ENCODE measurements at regions not wholly inside any gene's neighbourhood (a gene's known extent, or its start where the extent isn't known, plus 50 kb on each side); places are given as distances from the start of the nearest gene placed in this dataset.
A peak's percentile ranks its signal among the peaks of the same experiment; 100 is the strongest.

- no peak for DNase-seq
Observed at GRCh38 chr4:187135878-187136277, 412.2 kb upstream of the FAT1 start.

GRCh38 chr4:187139141-187139540 is 415.5 kb upstream of the FAT1 start:
- no peak for DNase-seq

DNA sequence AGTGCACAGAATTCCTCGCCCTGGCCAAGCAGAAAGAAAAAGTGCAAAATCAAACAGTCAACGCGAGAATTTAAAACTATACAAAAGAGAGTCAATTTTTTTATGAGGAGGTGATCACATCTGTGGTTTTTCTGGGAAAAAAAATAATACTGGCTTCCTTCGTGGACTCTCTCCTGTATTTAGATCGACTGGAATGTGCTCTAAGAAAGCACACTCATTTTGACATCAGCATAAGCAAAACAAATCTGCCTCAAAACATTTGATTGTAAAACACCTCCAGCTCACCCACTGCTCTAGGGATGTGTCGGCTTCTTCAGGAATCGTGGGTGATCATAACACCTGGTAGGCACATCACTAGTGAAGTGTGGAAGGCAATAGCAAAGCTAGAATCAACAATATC is 417.4 kb upstream of the FAT1 start:
- no peak for DNase-seq

GRCh38 chr4:187149229-187149945 is 425.7 kb upstream of the FAT1 start:
- no peak for DNase-seq

- peak; percentile 1 for DNase-seq
Observed at GRCh38 chr4:187157380-187157958, 433.8 kb upstream of the FAT1 start.

GRCh38 chr4:187158003-187158402 is 434.3 kb upstream of the FAT1 start:
- DNase-seq = no peak

DNA sequence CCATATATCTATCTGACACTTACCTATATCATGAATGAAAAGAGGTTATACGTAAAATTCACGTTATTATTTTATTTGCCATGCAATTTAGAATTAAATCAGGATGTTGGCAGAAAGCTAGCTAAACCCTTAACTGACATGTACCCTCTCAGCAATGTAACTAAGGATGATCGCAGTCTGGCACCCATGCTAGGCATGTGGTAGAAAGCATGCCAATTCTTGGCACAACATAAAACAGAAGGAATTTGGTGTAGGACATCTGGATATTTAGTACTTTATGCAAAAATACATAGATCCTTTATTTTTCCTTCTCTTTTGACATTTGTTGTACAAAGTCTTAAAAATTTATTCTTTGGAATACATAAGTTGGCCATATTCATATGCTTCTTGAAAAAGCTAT is 436.8 kb upstream of the FAT1 start:
- no peak for DNase-seq

- no peak for DNase-seq
Observed at GRCh38 chr4:187166886-187167512, 443.3 kb upstream of the FAT1 start.

DNA sequence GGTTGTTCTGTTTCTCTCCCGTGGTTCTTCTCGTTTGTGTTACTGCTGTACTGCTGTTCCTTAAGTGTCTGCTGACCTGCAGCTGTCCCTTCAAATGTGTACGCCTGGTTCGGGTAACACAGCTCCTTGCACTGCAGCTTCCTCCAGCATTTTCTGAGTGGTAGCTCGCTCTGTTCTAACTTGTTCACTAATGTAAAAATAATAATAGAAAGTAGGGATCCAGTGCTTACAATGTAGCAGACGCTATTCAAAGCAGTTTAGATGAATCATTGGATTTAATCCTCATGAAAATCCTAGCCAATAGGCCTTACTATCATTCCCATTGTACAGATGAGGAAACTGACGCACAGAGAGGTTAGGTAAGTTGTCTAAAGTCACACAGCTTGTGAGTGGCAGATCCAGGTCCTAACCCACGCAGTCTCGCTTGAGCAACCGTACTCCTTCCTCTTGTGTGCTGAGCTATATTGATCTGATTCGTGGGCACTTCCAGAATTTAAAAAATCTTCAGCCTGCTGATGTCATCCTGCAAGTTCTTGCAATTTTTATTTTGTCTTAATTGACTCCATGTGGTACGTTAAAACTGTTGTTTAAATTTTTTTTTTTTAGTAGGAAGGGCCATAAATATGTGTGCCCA is 448.2 kb upstream of the FAT1 start:
- DNase-seq = no peak

- DNase-seq = no peak
Observed at GRCh38 chr4:187172340-187172761, 448.7 kb upstream of the FAT1 start.

GRCh38 chr4:187174749-187175148 is 451.1 kb upstream of the FAT1 start:
- no peak for DNase-seq

DNA sequence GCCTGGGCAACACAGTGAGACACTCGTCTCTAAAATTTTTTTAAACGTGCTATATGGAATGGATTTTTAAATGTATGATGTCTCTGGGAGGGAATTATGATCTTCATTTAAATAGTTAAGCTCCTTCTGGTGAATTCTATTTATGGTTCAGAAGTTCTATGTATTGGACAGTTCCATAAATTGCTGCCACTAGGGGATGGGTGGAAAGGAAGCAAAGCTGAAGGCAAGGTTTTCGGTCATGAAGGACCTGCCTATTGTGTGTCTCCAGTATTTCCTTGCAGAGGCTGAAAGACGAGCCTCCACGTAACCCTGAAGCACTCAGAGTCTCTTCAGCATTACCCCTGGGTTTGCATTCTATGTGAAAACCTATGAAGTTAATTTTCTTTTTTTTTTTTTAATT is 451.5 kb upstream of the FAT1 start:
- DNase-seq = no peak

GRCh38 chr4:187176261-187176910 is 452.7 kb upstream of the FAT1 start:
- DNase-seq = no peak

DNA sequence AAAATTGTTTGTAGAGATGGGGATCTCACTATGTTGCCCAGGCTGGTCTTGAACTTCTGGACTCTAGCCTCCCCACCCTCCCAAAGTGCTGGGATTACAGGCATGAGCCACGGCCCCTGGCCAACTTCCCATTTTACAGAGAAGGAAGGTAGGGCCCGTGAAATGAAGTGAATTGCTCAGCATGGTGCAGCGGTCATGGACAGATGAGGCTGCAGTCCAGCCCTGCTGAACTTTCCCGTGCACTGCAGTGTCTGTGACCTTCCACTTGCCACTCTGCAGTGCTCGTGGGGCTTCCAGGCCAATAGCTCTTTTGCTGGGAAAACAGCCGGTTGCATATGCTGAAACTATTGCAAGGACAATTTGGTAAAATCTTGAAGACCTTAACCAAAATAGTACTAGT is 454.4 kb upstream of the FAT1 start:
- DNase-seq = no peak

GRCh38 chr4:187178587-187178986 is 454.9 kb upstream of the FAT1 start:
- DNase-seq = no peak

DNA sequence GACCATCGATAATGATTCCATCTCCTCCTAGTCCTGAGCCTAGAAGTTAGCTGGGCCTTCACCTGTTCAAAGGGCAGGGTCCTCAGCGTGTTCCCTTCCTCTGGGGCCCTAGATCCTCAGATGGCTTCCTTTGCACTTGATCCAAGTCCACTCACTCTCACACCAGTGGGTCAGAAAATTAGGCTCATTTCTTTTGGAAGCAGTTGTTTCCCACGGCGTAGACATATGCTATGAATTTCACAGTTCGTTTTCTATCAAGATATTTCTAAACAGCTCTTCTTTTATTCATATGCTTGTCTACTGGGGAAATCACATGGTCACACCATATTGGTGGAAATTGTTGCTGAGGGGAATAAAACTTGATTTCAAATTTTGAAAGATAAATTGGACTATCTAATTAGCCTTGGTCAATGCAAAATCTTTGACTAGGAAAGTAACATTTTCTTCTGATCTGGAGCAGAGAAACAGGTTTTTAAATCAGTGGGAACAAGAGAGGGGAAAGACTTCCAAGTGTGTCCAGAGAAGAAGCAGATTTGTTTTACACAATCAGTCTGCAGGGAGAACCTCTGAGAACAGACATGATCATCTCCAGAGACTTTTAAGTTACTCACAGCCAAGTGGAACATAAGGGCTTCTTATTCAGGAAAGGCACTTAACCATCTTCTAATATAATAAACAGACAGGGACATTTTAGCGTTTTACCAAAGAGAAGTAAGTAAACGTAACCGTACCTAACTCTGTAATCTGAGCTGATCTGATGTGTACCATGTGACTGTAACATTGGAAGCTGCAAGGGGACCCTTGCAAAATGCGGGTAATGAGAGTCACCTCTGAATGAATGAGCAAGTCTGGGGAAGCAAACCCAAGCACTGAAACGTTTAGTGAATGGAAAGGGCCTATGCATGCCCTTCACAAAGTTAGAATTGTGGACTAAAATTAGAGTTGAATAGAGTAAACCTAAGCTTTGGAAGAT is 455.7 kb upstream of the FAT1 start:
- DNase-seq = no peak

- DNase-seq = no peak
Observed at GRCh38 chr4:187181054-187181453, 457.4 kb upstream of the FAT1 start.

DNA sequence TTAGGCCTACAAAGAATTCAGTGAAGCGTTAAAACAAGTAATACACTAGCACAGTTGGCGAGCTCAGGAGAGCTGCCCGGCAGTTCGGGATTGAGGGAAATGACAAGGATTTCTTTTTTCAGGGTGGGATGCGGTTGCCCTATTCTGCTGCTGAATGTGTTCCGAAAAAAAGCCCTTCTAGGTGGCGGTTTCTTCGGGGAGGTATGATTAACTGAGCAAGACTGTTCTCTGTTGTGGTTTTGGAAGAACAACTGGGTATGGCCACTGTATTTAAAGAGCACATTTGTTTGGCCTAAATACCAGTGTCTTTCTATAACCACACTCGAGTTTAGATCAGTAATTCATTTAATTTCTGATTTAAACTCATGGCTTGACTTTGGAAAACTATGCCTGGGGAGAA is 459.7 kb upstream of the FAT1 start:
- no peak for DNase-seq

DNA sequence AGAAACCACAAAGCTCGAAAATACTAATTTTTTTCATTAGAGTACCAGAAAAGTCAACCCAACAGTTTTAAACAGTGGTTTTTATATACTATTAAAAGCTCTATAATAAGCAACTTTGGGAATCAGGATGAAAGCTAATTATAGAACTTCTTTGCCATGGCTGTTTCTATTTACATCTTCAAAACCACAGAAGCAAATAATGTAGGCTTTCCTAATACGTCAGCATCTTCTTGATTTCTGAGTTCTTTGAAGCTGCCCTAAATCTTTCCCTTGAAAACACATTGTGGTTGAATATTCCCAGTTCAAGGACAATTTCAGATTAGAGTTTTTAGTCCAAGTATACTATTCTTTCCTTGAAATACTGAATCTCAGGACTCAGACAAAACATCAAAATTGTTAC is 460.2 kb upstream of the FAT1 start:
- DNase-seq = no peak

DNA sequence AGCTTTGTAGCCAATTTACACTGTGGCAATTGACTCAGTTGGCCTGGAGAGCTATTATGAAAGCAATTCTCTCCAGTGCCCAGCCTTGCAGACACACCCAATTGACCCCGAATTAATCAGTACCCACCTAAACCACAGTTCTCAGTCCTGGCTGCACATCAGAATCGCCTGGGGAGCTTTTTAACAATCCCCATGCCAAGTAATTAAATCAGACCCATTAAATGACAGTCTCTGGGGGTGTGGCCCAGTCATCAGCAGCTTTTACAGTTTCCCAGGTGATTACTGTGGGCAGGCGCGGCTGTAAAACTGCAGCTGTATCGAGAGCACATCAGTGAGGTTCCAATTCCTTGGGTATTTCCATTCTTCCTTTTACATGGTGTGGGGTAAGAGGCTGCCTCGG is 460.9 kb upstream of the FAT1 start:
- DNase-seq = no peak

GRCh38 chr4:187188118-187188517 is 464.5 kb upstream of the FAT1 start:
- no peak for DNase-seq

DNA sequence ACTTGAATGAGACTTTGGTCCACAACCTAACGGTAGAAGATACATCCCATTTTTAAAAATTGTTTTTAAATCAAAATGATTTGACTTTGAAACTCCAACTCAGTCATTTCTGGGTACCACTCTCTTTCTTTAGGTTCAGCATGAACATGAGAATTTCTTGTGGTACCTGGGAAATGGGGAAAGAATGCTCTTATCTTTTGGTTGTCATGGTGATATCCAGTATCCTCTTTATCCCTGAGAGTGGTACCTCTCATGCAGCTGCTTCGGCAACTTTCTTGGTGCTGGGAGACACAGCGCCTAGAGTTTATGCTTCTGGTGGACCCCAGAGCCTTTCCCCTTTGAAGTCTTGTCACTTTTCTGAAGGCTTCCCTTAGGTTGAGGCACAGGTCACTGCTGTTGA is 465.1 kb upstream of the FAT1 start:
- no peak for DNase-seq

Measured in activated gamma-delta T cell (primary cell).